Muscle of arm (tissue), 1 donor: ENCODE measurements at regions not wholly inside any gene's neighbourhood (a gene's known extent, or its start where the extent isn't known, plus 50 kb on each side); places are given as distances from the start of the nearest gene placed in this dataset.
A peak's percentile ranks its signal among the peaks of the same experiment; 100 is the strongest.
"Not testable (repeated sequence)": the region's sequence is repeated elsewhere in the genome, so short reads cannot be mapped to it uniquely, and the experiment has no call there.

Experiments
- DNase-seq: peaks from one replicate; pipeline ENCODE4 v3.0.0-alpha.2; 2013

DNA sequence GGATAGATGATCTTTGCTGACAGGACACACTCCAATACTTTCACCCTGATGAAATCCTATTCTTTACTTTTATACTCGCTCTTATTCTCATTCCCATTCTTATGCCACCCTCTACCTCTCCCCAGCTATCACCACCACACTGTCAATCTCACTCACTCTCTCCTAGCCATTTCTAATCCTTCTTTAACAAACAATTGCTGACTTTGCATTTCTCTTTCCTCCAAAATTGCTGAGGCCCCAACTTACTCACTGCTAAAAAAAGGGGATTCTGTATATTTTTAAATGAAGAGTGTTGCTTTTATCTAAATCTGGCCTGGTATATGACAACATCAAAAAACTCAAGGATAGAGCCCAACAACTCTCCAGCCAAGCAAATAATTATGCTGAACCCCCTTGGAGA, 515.4 kb downstream of the MATN1 start:
- not testable (repeated sequence) for DNase-seq

DNA sequence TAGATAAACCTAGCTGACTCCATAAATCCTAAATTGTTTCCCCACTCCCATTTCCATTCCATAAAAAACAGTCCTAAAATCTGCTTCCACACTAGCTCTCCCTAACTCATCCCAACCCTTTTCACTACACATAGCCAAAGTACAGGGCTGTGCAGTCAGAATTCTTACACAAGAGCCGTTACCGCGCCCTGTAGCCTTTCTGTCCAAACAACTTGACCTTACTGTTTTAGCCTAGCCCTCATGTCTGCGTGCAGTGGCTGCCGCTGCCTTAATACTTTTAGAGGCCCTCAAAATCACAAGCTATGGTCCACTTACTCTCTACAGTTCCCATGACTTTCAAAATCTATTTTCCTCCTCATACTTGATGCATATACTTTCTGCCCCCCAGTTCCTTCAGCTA, 516.8 kb downstream of the MATN1 start:
- DNase-seq = not testable (repeated sequence)

DNA sequence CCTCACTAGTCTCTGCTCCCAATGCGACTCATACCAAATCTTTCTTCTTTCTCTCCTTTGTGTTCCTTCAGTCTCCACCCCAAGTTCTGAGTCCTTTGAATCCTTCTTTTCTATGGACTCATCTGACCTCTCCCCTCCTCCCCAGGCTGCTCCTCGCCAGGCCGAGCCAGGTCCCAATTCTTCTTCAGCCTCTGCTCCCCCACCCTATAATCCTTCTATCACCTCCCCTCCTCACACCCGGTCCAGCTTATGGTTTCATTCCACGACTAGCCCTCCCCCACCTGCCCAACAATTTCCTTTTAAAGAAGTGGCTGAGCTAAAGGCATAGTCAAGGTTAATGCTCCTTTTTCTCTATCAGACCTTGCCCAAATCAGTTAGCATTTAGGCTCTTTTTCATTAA, 518.5 kb downstream of the MATN1 start:
- DNase-seq = not testable (repeated sequence)

DNA sequence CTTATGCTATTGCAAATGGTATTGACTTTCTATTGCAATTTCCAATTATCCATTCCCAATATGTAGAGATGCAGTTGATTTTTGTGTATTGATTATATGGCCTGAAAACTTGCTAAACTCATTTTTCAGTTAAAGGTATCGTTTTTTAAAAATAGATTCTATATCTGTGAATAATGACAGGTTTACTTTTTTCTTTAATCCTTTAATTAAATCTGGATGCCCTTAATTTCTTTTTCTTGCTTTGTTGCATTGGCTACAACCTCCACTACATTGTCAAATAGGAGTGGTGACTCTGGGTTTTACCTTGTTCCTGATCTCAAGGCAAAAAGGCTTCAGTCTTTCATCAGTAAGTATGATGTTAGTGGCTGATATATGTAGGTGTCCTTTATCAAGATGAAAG, 522.4 kb downstream of the MATN1 start:
- DNase-seq = no peak

DNA sequence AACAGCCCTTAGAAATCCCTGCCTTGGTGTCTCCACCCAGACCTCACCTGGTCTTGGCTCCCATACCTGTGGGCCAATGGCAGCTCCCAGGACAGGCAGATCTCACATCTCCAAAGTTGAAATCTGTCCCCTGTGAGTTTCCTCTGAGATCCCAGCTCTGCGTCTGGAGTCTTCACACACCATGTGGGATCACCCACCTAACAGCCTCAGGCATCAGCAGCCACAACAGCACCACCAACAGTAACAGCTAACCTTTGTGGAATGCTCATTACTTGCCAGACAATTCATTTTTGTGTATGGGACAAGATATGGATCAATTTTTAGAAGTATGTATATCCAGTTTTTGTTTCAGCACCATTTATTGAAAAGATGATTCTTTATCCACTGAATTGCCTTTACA, 523.2 kb downstream of the MATN1 start:
- DNase-seq = no peak

DNA sequence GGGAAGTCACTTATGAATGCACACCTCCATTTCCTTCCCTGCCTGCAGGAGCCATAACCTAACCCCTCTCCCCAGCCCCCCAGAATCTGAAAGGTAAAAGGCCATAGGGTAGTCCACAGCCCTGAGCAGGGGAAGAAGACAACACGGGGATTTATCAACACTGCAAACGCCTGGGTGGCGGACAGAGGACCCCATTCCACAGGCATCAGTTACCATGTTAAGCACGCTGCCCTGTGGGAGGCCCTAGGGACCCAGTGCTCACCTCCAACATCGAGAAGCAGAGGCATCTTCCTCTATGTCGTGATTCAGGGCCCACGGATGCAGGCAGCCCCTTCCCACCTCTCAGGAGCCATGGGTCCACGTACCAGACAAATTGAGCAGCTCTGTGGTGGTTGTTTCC, 523.8 kb downstream of the MATN1 start:
- DNase-seq = no peak

DNA sequence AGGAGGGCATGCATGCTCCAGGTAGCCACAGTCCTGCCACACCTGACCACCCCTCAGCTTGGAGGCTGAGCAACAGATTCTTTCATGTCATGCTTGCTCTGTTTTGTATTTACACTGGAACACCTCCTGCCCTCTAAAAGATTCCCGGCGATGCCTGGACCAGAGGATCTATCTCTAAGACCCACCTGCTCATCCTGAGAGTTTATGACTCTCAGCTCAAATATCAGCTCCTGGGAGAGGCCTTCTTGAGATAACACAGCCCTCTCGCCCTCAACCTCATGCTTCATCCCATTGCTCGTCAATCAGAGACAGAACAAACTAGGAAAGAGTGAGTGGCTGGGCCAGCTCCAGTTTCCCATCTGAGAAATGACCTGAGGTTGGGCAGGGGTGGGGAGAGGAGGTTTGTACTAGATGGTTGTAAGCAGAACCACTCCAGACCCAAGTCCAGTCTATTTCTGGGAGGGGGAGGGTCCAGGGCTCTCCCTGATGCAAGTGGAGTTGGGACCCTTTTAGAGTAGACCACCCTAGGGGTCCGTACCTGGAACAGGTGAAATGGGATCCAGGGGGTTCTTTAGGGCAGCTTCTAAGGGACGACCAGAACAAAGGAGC, 524.5 kb downstream of the MATN1 start:
- no peak for DNase-seq

DNA sequence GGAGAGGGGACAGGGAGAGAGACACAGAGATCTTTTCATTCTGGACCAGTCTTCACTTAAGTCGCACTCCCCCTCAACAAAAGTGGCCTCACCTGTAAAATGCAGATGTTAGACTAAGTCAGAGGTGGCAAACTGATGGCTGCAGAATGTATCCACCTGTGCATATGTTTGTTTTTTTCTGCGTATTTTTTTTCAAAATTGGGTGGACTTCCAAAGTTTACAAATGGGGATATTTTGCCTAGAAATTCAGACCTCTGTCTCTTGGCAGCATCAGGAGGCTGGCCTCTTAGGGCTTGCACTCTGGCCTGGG, 525.0 kb downstream of the MATN1 start:
- DNase-seq = no peak

DNA sequence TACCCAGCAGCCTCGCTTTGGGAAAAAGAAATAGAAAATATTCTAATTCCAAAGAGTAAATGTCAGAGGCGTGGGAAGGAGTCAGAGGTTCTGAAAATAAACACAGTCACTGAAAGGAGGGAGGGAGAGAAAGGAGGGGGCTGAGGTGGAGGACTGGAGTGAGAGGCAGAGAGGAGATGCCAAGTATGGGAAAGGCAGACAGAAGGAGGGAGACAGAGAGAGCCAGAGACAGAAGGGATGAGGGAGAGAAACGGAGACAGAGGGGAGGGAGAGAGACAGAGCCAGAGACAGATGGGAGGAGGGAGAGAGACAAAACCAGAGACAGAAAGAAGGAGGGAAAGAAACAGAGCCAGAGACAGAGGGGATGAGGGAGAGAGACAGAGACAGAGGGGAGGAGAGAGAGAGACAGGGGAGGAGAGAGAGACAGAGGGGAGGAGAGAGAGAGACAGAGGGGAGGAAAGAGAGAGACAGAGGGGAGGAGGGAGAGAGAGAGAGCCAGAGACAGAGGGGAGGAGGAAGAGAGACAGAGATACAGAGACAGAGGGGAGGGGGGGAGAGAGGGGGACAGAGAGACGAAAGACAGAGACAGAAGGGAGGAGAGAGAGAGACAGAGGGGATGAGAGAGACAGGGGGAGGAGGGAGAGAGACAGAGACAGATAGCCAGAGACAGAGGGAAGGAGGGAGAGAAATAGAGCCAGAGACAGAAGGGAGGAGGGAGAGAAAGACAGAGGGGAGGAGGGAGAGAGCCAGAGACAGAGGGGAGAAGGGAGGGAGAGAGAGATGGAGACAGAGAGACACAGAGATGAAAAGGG, 525.5 kb downstream of the MATN1 start:
- no peak for DNase-seq

DNA sequence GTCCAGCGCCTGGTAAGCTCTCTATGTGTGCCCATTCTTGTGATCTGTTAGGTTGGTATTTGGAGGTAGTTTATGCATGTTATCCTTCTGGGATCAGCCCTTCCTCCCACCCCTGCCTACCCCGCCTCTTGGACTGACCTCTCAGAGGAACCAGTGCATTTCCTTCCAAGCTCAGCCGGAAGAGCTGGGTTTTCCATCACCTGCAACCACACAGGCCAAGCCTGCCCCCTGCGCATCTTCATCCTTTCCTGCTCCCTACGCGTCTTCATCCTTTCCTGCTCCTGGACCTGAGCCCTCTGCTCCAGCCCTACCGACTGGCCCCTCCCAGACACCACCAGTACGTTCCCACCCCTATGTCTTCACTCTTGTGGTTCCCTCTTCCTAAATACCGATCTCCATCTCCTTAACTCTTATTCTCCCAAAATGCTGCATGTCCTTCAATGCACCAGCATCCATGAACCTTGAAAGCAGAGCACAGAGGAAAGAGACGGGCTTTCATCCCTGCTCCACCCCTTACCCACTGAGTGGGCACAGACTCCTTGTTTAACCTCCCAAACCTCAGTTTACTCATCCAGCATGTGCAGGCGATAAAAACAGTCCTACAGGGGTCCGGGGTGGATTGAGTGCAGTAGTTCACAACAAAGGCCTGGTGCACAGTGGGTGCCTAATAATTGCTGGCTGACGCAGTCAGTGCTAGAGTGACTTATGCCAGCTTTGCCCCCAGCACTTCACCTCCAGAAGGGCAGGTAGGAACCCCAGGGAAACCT, 526.3 kb downstream of the MATN1 start:
- DNase-seq = no peak

DNA sequence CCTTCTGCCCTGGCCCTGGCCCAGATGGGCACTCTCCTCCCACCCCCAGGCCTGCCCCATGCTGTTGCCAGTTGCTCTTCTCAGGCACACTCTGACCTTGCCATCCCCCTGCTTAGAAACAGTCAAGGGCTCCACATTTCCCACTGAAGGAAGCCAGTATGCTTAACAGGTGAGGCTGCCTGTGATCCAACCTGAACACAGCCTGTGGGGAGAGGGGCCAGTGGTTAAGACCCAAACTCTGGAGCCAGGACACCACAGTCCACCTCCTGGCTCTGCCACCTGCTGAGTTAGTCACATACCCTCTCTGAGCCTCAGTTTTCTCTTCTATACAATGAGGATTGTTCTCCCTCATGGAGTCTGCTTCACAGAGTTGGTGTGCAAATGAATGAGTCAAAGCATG, 526.9 kb downstream of the MATN1 start:
- DNase-seq = no peak

DNA sequence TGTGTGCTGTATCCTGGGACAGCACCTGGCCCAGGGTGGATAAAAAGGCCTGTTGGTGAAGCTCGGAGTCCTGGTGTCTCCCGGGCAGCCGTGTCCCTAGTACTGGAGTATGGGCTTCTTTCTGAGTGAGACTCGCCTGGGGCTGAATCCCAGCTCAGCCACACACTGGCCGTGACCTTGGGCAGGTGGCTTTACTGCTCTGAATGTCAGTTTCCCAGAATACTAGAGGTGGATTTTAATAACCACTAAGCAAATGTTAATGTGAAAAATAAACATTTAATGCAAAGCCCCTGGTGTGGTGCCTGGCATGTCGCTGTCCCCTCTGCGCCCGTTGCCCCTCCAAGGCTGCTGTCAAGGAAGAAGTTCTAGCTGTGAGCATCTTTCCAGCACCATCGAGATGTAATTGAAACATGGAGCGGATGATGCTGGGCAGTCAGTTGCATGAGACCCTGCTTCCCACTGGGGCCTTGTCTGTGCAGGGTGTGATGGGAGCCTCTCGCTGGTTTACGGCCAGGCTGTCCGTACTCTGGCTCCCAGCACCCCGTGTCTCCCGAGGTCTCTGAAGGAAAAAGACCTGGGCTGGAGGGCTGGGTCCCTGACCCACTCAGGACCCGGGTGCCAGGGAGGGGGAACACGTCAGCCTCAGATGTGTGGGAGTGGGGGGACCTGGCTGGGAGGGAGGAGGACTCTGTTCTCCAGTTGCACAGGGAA, 527.8 kb downstream of the MATN1 start:
- no peak for DNase-seq

DNA sequence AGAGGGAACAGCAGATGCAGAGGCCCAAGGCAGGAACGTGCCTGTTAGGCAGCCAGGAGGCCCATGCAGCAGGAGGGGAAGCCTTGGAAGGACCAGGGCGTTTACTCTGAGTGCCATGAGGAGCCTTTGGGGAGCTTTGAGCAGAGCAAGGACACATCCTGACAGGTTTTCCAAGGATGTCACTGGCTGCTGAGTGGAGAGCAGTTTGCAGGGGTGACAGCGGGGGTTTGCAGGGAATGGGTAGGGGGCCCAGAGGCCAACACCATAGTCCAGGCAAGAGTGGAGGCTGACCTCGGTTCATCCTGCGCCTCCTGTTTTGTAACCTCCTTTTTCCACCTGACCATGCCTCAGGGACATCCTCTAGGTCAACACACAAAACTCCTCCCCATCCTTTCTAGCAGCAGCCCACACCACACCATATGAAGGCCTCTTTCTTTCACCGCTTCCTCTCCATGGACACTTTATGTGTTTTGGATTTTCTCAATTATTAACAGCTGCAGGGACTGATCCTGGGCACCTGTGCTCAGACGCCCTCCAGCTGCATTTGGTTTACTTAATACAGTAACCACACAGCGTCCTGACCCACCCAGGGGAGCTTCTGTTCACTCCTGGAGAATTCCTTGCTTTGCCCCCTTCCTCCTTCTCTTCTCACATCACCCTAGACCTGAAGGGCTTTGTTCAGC, 528.5 kb downstream of the MATN1 start:
- DNase-seq = no peak

DNA sequence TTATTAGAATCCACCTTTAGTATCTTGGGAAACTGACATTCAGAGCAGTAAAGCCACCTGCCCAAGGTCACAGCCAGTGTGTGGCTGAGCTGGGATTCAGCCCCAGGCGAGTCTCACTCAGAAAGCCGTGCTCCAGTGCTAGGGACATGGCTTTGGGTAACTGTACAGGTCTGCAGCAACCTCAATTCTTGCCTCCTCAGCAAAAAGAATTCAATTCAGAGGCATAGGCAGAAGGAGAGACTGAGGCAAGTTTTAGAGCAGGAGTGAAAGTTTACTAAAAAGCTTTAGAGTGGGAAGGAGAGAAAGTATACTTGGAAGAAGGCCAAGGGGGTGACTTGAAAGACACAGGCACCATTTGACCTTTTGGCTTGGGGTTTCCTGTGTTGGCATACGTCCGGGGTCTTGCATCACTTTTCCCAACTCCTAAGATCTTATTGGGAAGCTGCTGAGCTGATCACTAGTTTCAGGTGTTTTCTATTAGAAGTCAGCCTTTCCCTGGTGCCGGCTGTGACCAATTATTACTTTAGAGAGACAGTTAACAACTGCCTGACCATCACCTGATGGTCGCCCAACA, 529.3 kb downstream of the MATN1 start:
- DNase-seq = no peak

DNA sequence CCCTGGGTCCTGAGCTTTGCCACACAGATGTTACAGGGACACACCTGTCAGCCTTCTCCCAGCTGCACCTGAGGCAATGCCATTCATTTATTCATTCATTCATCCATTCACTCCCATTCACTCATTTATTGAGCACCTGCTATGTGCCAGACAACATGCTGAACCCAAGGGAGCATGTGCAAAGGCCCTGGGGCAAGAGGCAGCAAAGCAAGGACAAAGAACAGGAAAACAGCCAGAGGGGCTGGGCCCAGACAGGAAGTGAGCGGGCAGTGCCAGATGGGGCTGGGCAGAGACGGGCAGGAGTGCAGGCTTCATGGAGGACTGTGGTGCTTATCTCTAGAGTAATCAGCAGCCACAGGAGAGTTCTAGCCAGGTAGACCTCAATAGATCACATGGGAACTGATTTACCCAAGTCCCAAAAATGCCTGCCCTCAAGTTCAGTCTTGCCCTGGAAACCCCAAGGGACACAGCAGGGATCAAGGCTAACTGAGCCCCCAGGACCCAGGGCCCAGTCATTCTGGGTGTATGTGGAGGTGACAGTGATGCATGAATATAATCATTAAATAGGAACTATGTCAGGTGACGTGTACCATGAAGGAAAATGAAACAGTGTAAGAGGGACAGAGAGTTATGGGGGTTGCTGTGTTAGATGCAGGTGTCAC, 530.3 kb downstream of the MATN1 start:
- DNase-seq = no peak

DNA sequence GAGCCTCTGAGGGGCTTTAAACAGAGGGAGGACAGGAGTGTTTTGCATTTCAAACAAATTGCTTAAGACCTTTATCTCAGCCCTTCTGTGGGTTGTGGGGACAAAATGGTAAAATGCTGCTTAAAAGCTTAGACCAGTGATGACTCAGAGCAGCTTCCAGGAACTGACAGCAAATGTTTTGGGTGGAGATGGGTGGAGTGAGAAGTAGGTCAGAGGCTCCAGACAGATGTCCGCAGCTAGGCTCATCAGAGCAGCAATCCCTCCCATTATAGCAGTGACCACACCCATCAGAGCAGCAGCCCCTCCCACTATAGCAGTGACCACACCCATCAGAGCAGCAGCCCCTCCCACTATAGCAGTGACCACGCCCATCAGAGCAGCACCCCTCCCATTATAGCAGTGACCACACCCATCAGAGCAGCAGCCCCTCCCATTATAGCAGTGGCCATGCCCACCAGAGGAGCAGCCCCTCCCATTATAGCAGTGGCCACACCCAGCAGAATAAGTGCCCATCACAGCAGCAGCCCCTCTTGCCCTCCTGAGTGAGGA, 532.2 kb downstream of the MATN1 start:
- DNase-seq = peak; percentile 20

DNA sequence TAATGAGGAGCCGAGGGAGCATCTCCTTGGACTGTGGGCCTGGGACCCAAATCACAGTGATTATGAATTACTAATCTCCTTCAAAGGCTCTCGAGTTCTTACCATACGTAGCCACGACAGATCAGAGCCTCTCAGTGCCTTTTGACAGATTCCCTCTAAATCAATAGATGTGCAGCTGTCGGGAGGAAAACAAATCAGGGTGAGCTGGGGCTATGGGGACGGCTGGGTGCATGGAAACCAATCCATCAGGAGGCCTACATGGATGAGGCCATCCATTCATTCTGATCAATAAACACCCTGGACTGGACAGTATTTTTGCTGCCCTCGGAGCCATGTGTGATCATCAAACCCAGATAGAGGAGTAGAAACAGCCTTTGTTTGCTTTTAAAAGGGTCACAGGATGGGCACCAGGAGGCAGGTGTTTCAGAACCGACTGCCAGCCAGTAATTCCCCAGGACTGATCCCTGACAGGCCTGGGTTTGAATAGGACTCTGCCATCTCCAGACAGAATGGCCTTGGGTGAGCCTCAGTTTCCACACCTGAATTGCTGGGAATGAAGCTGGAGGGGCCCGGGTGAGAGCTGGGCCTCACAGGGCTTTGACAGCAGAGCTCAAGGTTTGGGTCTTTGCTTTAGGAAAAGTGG, 532.8 kb downstream of the MATN1 start:
- DNase-seq = no peak

DNA sequence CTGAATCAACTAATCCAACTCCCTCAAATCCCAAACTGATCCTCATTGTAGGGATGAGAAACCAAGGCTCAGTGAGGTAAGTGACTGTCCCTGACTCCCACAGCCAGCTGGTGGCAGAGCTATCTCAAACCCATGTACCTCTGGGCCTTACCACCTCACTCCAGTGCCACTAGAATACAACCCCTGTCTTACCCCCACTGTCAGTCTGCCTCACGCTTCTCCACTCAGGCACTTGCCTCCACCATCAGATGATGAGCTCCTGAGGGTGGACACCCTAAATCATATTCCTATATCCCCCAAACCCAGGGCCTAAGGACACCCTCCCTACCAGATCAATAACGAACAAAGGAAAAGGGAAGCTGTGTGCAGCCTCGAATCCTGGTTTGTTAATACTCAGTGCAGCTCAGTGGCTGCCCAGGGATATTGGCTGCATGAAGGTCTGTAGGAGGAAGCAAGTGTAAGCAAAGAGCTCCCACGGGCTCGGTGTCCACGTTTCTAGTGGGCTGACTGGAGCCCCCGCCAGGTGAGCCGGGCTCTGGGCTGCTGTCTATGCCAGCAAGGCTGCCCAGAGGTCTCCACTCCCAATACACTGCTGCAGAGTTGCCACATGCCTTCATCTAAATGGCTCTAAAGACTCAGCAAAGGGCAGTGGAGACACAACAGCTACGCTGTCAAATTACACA, 533.4 kb downstream of the MATN1 start:
- DNase-seq = no peak

DNA sequence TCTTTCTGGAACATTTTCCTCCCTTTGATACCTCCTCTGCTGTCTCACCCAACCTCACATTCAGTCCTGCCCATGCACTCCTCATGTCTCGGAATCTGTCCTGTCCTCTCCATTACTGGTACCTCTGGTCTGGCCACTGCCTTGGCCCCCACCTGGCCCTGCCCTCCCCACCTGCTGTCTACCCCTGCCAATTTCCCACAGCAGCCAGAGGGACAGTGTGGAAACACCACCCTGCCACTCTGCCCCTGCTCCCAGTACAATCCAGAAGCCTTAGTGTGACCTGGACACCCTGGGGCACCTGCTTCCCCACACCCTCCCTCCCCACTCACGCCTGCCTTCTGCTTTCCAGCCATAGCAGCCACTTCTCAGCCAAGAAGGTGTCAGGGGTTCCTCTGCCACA, 534.4 kb downstream of the MATN1 start:
- DNase-seq = no peak

DNA sequence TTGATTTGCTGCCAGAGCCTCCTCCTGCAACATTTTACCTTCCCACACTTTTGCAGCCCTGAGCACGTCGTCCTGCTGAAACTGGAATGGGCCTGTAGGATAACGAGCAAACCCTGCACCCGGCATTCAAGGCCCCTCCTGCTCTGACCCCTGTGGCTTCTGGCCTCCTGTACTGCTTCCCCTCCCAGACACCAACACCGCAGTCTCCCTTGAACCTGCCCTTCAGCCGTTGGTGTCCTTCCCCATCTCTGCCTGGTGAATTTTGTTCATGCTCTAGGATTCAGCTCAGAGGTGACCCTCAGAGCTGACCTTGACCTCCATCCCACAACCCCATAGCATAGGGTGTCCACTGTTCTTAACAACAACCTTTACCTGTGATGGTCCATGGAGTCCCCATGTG, 535.1 kb downstream of the MATN1 start:
- DNase-seq = no peak
